ENCODE measurements at regions not wholly inside any gene's neighbourhood (a gene's known extent, or its start where the extent isn't known, plus 50 kb on each side); places are given as distances from the start of the nearest gene placed in this dataset.

- TF ChIP-seq SUPT20H (IDR thresholded peaks at IDR 0.05; ENCODE audit: borderline replicate concordance, control insufficient read depth, low read depth, low read length) = no peak
- TF ChIP-seq, protein P1, sequence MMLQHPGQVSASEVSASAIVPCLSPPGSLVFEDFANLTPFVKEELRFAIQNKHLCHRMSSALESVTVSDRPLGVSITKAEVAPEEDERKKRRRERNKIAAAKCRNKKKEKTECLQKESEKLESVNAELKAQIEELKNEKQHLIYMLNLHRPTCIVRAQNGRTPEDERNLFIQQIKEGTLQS (IDR thresholded peaks at IDR 0.05; ENCODE audit: borderline replicate concordance, extremely low read depth, low read depth, low read length) = no peak
- no peak for TF ChIP-seq STAT1 (conservative IDR thresholded peaks at IDR 0.05)
- no peak for TF ChIP-seq WRNIP1 (IDR thresholded peaks at IDR 0.05; ENCODE audit: borderline replicate concordance, low read depth, low read length)
- TF ChIP-seq TBL1XR1 (IDR thresholded peaks at IDR 0.05; ENCODE audit: low read depth, low read length) = no peak
- no peak for TF ChIP-seq RELB (IDR thresholded peaks at IDR 0.05; ENCODE audit: low read depth)
- TF ChIP-seq JUND (IDR thresholded peaks at IDR 0.05; ENCODE audit: low read depth, low read length) = no peak
- no peak for TF ChIP-seq POU2F2 (IDR thresholded peaks at IDR 0.05; ENCODE audit: borderline replicate concordance, low read depth, low read length)
- no peak for TF ChIP-seq NFYB (IDR thresholded peaks at IDR 0.05; ENCODE audit: insufficient read depth, low read depth, low read length)
- TF ChIP-seq, protein P2, sequence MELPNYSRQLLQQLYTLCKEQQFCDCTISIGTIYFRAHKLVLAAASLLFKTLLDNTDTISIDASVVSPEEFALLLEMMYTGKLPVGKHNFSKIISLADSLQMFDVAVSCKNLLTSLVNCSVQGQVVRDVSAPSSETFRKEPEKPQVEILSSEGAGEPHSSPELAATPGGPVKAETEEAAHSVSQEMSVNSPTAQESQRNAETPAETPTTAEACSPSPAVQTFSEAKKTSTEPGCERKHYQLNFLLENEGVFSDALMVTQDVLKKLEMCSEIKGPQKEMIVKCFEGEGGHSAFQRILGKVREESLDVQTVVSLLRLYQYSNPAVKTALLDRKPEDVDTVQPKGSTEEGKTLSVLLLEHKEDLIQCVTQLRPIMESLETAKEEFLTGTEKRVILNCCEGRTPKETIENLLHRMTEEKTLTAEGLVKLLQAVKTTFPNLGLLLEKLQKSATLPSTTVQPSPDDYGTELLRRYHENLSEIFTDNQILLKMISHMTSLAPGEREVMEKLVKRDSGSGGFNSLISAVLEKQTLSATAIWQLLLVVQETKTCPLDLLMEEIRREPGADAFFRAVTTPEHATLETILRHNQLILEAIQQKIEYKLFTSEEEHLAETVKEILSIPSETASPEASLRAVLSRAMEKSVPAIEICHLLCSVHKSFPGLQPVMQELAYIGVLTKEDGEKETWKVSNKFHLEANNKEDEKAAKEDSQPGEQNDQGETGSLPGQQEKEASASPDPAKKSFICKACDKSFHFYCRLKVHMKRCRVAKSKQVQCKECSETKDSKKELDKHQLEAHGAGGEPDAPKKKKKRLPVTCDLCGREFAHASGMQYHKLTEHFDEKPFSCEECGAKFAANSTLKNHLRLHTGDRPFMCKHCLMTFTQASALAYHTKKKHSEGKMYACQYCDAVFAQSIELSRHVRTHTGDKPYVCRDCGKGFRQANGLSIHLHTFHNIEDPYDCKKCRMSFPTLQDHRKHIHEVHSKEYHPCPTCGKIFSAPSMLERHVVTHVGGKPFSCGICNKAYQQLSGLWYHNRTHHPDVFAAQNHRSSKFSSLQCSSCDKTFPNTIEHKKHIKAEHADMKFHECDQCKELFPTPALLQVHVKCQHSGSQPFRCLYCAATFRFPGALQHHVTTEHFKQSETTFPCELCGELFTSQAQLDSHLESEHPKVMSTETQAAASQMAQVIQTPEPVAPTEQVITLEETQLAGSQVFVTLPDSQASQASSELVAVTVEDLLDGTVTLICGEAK (IDR thresholded peaks at IDR 0.05; ENCODE audit: borderline replicate concordance) = no peak
These were observed 1256.9 kb upstream of the PIK3C3 start (continued) for GRCh38 chr18:40698129-40698528.

All from GM12878 (cell line).